Uterus (tissue), 3 donors: ENCODE measurements at regions not wholly inside any gene's neighbourhood (a gene's known extent, or its start where the extent isn't known, plus 50 kb on each side); places are given as distances from the start of the nearest gene placed in this dataset.

Experiments
- DNase-seq, 2 donors: peaks; one replicate each; pipeline ENCODE4 v3.0.0-alpha.2; 2019 to 2020
- H3K27ac ChIP-seq, 2 donors: fragments of 200-600 bp; sonication (generic); 1 replicate in 1 of 2; 2 replicates in 1 of 2; pipeline ENCODE4 v1.5.1; 2016 to 2018
- H3K27me3 ChIP-seq, 2 donors: fragments of 200-600 bp; sonication (generic); one replicate each; pipeline ENCODE4 v1.5.1; 2018 to 2019; ENCODE audit warnings: control low read depth in 1 of 2
- H3K36me3 ChIP-seq, 2 donors: fragments of 200-600 bp; sonication (generic); one replicate each; pipeline ENCODE4 v1.5.1; 2019; ENCODE audit warnings: control low read depth in 1 of 2
- H3K4me1 ChIP-seq, 2 donors: fragments of 200-600 bp; sonication (generic); one replicate each; pipeline ENCODE4 v1.5.1; 2018 to 2019; ENCODE audit warnings: control low read depth in 1 of 2
- H3K4me3 ChIP-seq, 2 donors: fragments of 200-600 bp; sonication (generic); 1 replicate in 1 of 2; 2 replicates in 1 of 2; pipeline ENCODE4 v1.5.1; 2018 to 2019; ENCODE audit warnings: mild to moderate bottlenecking in 1 of 2
- H3K9me3 ChIP-seq, 2 donors: fragments of 200-600 bp; sonication (generic); one replicate each; pipeline ENCODE4 v1.5.1; 2019; ENCODE audit warnings: control low read depth in 1 of 2
- POLR2A ChIP-seq, 2 donors: fragments of 450-650 bp; IDR thresholded peaks; one replicate each; pipeline ENCODE4 v1.6.1; 2016; ENCODE audit warnings: antibody characterized with exemption in 2 of 2, mild to moderate bottlenecking in 1 of 2, moderate library complexity in 1 of 2
- intact Hi-C: fragments of 100-400 bp; cut with DNase I; formaldehyde crosslinking; loops from one replicate; pipeline ENCODE4 v1.15.1; 2023; ENCODE audit warnings: low total_unique reads
- TF ChIP-seq, protein P1 (sequence below), 4 experiments: fragments of 200-600 bp in 2 of 4; fragments of 450-650 bp in 2 of 4; sonication (generic) in 2 of 4; IDR thresholded peaks; one replicate each; pipeline ENCODE4 v1.5.1; 2016 to 2019; ENCODE audit warnings: antibody characterized with exemption in 4 of 4, mild to moderate bottlenecking in 2 of 4, moderate library complexity in 1 of 4
- donor health status: DM: yes; HTN: yes; CAD: no.

DNA sequence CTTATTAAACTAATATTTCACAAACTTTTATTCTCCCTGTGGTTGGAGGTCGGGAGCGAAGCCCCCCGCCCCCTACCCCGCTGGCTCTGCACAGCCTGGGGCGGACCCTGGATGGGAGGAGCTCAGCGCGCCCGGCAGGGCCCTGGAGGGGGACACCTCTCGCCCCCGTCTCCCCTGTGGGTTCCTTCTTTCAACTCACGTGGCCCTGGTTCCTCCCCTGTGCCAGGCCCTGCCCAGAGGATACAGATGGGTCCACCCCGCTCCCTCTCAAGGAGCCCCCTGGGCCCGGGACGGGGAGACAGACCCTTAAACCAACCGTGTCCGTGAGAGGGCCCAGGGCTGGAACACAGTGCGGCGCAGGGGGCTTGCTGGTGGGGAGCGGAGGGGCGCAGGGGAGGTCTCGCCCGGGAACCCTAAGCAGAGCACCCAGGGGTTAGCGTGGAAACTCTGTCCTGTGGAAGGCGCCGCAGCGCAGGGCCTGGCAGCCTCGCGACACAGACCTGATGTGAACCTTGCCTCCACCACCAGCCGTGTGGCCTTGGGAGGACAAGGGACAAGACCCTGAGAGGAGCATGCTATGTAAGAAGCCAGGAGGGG is 103.7 kb upstream of the MVB12B start:
- Histone ChIP-seq H3K9me3 (no peaks in the 10 kb centered on the region), H3K4me3 (no peak overlapping the region), H3K36me3 (no peaks in the 10 kb centered on the region), H3K27me3 (peaks cover 0 to 22% of the 10 kb centered on the region in 2 donors), H3K4me1 (no peaks in the 10 kb centered on the region), H3K27ac (no peak overlapping the region)
- intact Hi-C loops: no loop called here
- no peak for DNase-seq
- TF ChIP-seq, protein P1, sequence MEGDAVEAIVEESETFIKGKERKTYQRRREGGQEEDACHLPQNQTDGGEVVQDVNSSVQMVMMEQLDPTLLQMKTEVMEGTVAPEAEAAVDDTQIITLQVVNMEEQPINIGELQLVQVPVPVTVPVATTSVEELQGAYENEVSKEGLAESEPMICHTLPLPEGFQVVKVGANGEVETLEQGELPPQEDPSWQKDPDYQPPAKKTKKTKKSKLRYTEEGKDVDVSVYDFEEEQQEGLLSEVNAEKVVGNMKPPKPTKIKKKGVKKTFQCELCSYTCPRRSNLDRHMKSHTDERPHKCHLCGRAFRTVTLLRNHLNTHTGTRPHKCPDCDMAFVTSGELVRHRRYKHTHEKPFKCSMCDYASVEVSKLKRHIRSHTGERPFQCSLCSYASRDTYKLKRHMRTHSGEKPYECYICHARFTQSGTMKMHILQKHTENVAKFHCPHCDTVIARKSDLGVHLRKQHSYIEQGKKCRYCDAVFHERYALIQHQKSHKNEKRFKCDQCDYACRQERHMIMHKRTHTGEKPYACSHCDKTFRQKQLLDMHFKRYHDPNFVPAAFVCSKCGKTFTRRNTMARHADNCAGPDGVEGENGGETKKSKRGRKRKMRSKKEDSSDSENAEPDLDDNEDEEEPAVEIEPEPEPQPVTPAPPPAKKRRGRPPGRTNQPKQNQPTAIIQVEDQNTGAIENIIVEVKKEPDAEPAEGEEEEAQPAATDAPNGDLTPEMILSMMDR (IDR thresholded peaks at IDR 0.05): no peak
- TF ChIP-seq POLR2A (IDR thresholded peaks at IDR 0.05): no peak

DNA sequence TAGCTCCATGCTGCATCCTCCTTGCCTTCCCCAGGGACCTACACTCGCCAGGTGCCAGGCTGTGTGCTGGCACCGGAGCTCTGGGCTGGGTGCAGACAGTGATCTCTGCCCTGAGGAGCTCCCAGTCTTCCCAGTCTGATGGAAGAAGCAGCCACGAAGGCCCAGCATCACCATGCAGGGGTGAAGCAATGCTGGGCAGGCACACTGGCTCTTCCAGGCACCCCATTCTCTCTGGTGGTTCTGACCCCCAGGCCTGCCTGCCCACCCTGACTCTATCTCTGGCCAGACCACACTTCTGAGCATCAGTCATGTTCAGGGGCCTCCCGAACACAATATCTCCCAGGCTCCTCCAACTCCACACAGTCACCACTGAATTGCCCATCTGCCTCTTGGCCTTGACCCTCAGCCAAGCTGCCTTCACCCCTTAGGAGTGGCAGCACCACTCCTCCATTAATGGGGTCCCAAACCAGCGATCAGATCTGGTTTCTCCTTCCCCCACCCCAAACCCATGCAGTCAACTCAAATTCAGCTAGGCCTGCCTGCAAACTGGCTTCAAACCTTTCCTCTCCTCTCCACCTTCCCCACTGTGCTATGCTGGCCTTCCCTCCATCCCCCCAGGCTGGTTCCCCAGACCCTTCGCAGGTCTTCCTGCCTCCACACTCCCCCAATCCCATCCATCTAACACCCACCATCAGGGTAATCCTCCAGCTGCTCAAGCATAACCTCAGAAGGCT is 102.7 kb upstream of the MVB12B start:
- Histone ChIP-seq H3K36me3 (no peaks in the 10 kb centered on the region), H3K9me3 (no peaks in the 10 kb centered on the region)

DNA sequence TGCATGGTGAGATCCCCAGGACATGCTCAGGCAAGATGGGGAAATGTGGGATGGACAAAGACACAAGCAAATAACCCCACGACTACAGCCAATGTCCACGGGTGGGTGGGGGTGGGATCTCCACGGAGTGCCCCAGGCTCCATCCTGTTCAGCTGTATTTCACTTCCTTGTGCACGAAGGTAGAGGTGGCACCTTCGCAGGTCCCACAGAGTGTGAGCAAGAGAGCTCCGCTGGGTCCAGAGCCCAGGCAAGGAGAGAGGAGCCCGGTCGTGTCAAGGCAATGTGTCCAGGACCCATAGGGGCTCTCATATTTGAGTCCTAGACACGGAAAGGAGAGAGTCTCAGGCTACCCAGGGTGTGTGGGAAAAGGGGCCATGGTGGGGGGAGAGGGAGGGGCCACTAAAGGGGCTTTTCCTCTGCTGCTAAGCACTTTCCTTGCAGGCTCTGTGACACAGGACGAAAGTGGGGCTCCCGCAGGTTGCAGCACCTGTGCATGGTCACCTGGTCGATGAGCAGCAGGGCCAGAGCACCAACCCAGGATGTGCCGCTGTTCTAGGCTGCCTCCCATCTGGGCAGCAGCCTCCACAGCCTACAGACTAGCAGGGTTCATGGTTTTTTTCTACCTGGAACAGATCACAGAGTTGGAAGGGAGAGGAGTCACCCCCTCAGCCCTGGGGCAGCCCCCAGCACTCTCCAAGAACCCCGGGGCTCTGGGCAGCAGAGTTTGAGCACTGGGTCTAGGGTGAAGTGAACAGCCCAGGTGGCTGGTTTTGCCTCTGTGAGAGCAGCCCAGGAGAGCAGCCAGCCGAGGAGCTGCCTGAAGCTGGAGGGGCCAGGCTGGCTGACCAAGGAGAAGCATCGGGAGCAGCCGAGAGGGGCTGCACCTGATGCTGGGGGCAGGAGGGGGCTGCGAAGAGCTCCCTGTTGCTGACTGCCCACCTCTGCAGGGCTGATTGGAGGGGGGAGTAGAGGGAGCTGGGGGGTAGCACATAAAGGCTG is 100.7 kb upstream of the MVB12B start:
- DNase-seq: no peak
- H3K9me3 ChIP-seq: no peaks in the 10 kb centered on the region
- intact Hi-C loops: loop anchor here (5.0 kb wide), 1 partner anchor 824 kb away; no protein-coding TSS in a partner anchor
- no peaks in the 10 kb centered on the region for H3K36me3 ChIP-seq
- TF ChIP-seq, protein P1 (IDR thresholded peaks at IDR 0.05): no peak
- no peak for TF ChIP-seq POLR2A (IDR thresholded peaks at IDR 0.05)
- H3K4me3 ChIP-seq: no peak overlapping the region
- no peak overlapping the region for H3K27ac ChIP-seq
- no peaks in the 10 kb centered on the region for H3K4me1 ChIP-seq
- H3K27me3 ChIP-seq: peaks cover 0 to 22% of the 10 kb centered on the region in 2 donors

More for the DNA sequence above, 102.7 kb upstream of the MVB12B start:
- Histone ChIP-seq H3K27ac (no peak overlapping the region), H3K27me3 (peaks cover 0 to 22% of the 10 kb centered on the region in 2 donors), H3K4me1 (no peaks in the 10 kb centered on the region), H3K4me3 (no peak overlapping the region)
- no peak for TF ChIP-seq POLR2A (IDR thresholded peaks at IDR 0.05)
- TF ChIP-seq, protein P1 (IDR thresholded peaks at IDR 0.05): no peak
- intact Hi-C loops: no loop called here
- no peak for DNase-seq

DNA sequence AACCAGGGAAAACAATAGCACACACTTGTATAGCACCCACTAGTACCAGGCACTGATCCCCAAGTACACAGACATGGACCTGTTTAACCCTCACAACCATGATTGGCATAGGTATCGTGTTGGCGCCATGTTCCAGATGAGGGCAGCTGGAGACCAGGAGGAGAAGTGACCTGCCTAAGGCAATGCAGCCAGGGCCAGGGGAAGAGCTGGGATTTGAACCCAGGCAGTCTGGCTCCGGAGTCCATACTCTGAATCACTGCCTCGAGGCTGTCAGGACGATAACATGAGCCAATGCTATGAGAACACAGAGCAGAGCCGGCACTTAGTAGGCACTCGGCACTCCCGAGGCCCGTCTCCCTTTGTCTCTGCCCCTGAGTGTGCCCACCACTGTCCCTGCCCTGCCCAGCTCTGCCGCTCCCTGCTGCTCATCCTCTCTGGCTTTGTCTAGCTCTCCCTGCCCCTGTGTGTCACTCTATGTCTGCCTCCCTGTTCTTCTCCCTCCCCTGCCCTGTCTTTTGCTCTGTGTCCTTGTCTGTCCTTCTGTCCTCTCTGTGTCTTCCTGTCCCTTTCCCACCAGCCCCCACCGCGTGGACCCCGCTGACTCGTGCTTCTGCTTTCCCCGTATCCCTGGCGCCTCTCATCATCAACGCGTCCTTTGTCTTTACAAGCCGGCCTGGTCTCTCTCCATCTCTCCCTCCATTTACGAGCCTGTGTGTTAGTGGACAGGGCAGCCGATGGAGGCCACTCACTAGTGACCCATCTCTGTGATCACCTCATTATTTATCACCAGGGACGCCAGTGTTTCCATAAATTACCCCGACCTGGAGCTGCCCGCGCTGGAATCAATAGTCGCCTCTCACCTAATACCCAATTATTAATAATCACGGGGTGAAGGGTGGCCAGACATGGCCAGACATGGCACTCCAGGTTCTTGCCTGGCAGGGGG is 99.4 kb upstream of the MVB12B start:
- no peak overlapping the region for H3K27ac ChIP-seq
- H3K4me1 ChIP-seq: no peaks in the 10 kb centered on the region
- no peaks in the 10 kb centered on the region for H3K36me3 ChIP-seq
- no peak overlapping the region for H3K4me3 ChIP-seq
- TF ChIP-seq, protein P1 (IDR thresholded peaks at IDR 0.05): no peak
- no peak for TF ChIP-seq POLR2A (IDR thresholded peaks at IDR 0.05)
- no peak for DNase-seq
- peaks cover 0 to 10% of the 10 kb centered on the region in 2 donors for H3K27me3 ChIP-seq
- H3K9me3 ChIP-seq: no peaks in the 10 kb centered on the region
- intact Hi-C loops: loop anchor here (5.0 kb wide), 1 partner anchor 825 kb away; no protein-coding TSS in a partner anchor
